NCI-H2029 (cell line): ENCODE measurements at regions not wholly inside any gene's neighbourhood (a gene's known extent, or its start where the extent isn't known, plus 50 kb on each side); places are given as distances from the start of the nearest gene placed in this dataset.
"Not testable (repeated sequence)": the region's sequence is repeated elsewhere in the genome, so short reads cannot be mapped to it uniquely, and the experiment has no call there.

Experiments
- DNase-seq: peaks from one replicate; lab custom pipeline; 2025; lab: John Stamatoyannopoulos, UW

DNA sequence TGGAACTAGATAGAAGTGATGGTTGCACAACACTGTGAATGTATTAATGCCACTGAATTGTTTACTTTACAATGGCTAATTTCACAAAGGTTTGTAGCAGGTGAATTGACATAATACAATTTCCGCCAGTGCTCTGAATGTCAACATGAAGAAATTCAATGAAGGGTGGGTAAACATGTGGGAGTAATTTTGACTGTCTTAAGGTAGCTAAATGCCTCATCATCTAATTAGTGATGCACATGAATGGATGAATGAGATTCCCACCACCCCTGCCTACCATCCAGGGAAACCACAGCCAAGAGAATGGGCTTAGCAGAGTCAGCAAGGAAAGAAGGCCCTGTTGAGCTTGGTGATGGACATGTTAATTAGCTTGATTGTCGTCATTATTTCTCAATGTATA is 275.3 kb downstream of the ALDH8A1 start:
- DNase-seq, result peak; percentile 4

DNA sequence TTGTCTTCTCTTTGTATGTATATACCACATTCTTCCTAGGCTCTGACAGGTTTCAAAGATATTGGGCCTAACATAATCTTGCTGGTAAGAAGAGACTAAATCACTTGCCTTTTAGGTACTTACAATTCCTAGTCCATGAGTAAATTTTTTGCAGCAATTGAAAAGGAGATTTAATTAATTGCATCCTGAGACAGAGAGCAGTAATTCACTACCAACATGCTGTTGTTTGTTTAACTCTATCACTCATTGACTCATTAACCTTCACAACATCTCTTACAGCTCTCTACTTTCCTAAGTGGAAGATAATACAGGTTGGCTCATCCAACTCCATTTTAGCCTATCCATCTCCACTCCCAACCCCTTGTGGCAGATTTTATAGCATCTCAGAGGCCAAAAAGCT is 280.4 kb downstream of the ALDH8A1 start:
- DNase-seq, result no peak

GRCh38 chr6:134667111-134667510 is 282.8 kb downstream of the ALDH8A1 start:
- no peak for DNase-seq

GRCh38 chr6:134666125-134666524 is 283.8 kb downstream of the ALDH8A1 start:
- DNase-seq, result no peak

DNA sequence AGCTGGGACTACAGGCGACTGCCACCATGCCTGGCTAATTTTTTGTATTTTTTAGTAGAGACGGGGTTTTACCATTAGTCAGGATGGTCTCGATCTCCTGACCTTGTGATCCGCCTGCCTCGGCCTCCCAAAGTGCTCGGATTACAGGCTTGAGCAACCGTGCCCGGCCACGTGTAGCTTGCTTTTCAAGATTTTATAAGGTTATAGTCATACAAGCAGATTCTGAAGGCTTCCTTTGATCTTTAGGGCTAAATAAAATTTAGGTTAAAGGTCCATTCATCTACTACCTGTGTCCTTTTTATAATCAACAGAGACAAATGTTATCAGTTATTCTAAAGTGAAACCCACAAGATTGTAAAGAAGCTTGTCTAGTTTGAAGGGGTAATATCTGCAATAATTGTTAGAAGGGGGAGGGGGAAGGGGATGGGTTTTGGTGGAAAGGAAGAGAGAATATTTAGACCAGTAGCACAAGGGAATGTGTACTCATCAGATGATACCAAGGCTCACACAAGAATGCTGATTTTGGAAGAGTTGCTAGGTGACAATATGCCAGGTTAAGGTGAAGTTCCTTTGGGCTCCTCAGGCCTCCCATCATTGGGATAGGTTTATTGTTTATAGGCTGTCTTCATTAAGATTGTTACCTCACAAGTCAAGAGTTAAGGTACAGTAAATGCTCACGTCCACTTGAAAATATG is 284.7 kb downstream of the ALDH8A1 start:
- DNase-seq, result no peak

- DNase-seq, result no peak
Measured at GRCh38 chr6:134663800-134664535, 285.9 kb downstream of the ALDH8A1 start.

- DNase-seq, result no peak
Measured at GRCh38 chr6:134663356-134663755, 286.5 kb downstream of the ALDH8A1 start.

DNA sequence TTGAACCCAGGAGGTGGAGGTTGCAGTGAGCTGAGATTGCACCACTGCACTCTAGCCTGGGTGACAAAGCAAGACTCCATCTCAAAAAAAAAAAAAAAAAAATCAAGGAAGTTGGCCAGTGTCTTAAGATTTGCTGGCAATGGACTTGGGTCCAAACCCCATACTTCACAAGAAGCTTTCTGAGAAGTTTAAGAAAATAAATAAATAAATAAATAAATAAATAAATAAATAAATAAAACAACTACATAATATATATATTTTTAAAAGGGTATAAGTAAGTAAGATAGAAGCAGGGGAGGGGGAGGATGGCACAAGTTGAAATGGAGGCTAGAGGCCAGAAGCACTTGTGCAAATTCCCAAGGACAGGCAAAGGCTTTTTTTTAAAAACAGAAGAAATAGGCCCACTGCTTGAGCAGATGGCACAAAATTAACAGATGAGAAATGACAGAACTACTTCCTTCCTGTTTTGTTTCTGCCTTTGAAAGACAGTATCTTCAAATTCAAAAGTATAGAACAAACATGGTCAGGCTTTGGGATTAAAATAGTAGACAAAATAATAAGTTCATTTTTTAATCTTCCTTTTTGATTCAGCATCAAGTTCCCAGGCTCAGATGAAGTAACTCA is 287.7 kb downstream of the ALDH8A1 start:
- DNase-seq, result no peak

DNA sequence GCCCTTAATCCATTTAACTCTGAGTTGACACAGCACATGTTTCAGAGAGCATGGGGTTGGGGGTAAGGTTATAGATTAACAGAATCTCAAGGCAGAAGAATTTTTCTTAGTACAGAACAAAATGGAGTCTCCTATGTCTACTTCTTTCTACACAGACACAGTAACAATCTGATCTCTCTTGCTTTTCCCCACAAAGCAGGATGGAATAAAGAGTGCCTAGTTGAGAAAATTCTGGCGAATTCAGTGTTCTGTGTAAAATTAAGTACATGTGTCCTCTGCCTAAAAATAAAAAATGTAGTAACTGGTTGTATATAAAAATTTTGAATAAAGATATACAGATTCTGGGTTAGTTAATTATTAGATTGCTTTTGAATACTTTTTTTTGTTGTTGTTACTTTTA is 290.0 kb downstream of the ALDH8A1 start:
- not testable (repeated sequence) for DNase-seq

DNA sequence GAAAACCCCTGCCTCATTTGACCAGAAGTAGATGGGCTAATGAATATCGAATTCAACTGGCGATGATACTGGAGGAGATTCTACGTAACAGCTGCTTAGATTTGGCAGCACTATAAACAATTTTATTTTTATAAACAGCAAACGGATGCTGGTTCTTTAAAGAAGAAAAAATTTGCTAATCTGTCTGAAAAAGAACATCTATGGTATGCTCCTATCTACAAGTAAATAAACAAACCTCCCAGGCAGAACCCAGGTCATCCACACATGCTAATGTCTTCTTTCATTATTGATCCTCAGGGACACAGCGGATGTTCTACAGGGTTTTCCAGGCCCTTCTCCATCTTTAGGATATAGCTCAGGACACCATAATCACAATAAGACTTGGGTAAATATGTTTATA is 291.3 kb downstream of the ALDH8A1 start:
- no peak for DNase-seq

DNA sequence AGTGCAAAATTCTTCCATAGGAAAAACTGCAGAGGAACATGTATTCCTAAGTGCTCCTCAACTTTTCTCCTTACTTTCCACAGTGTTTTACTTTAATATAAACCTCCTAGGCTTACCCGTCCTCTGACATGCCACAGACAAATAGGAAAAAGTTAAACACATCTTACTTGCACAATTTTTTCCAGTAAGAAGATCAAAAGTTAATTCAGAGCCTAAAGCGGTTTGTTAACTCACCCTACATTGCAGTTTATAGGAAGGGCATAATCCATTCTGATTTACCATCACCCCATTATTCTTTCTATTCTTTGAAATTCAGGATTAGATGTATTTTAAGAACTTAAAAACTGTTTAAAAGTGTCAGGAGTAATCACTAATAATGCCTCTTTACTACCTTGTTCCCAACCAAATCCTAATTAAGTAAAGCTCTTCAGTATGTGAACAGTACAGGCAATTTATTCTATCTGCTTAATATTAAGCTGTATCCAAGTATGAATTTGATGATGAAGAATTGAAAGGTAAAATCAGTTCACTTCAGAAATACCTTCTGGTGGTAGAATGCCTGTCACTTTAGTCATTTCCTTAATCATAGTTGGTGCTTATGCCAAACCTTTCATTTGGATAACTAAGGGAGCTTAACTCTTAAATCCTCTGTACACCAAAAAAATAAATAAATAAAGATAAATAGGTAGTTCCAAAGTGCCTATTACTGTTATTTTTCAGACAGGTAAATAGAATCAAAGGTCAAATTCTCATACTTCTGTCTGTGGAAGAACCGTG is 292.0 kb downstream of the ALDH8A1 start:
- DNase-seq, result no peak

GRCh38 chr6:134657343-134657742 is 292.6 kb downstream of the ALDH8A1 start:
- DNase-seq, result no peak

- DNase-seq, result no peak
Measured at GRCh38 chr6:134654751-134655150, 295.1 kb downstream of the ALDH8A1 start.

GRCh38 chr6:134651519-134651918 is 298.4 kb downstream of the ALDH8A1 start:
- DNase-seq, result no peak

DNA sequence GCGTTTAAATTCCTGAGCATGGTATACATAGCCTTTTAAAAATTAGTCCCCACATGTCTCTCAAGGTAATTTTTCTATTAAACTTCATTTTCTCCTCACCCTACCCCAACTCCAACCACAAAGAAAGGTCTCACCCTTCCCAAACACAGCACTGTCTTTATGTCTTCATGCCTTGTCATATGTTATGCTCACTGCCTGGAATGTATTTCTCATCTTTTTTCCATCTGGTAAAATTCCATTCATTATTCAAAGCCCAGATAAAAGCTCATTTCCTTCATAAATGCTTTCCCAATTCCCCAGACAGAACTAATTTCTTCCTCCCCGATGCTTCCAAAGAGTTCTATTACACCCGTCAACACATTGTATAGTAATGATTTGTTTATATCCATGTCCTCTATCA is 302.0 kb downstream of the ALDH8A1 start:
- no peak for DNase-seq

DNA sequence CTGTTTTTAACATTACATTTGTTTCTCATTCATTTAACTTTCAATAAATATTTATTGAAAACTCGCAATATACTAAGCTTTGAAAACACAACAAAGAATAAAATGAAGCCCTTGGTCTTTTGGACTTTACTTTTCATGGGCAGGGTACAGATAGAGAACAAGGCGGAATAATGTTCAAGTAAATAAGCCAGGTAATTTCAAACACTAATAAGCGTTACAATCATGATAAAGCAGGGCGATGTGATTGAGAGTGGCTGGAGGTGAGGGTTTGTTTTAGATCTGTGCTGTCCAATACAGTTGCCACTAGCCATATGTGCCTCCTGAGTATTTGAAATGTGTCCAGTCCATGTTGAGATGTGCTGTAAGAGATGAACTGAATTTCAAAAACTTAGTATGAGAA is 307.1 kb downstream of the ALDH8A1 start:
- no peak for DNase-seq

GRCh38 chr6:134642279-134642678 is 307.6 kb downstream of the ALDH8A1 start:
- no peak for DNase-seq

- DNase-seq, result no peak
Measured at GRCh38 chr6:134640975-134641429, 308.9 kb downstream of the ALDH8A1 start.

GRCh38 chr6:134640229-134640628 is 309.7 kb downstream of the ALDH8A1 start:
- no peak for DNase-seq

DNA sequence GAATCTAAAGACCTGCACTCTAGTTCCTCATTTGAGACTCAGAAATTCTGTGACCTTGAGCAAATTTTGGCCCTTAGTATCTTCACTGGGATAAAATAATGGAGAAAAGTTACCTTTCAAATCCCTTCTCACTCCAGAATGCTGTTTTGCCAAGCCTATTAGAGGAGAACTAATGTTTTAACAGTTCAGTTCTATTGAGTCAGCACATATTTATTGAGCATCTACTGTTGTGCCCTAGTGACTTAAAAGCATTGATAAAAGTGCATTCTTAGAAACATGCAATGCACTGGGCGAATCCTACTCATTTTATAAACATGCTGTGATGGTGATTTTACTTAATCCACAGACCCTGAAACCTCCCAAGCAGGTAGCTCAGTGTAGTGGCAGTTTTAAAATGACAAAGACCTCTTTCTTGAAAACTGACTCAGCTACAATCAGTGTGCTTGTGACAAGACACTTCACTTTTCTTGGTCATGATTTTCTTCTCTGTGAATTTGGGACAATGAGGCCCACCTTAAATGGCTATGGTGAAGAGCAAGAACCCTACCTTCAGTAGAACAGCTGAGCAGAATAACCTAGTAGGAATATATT is 312.0 kb downstream of the ALDH8A1 start:
- DNase-seq, result no peak

DNA sequence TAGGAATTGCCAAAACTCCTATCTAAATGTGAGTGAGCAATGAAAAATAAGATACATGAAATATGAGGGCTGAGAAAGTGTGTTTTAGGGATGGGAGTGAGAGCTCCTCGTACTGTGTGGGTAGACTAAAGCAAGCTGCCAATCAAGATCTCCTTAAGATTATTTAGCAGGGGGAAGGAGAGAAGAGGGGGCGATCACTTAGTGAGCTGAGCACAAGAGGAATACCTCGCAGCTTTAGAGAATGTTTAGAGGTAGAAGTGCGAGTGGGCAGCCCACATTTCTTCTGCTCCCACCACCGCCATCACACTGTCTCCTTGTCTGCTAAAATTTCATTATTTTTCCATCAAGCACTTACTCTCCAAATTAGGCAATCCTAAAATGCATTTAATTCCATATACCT is 312.6 kb downstream of the ALDH8A1 start:
- DNase-seq, result no peak

GRCh38 chr6:134636186-134636799 is 313.6 kb downstream of the ALDH8A1 start:
- DNase-seq, result no peak
